HCT116 (cell line): ENCODE measurements at regions not wholly inside any gene's neighbourhood (a gene's known extent, or its start where the extent isn't known, plus 50 kb on each side); places are given as distances from the start of the nearest gene placed in this dataset.

Experiments used
- ATAC-seq: fragments of 200-7000 bp; cut with Tn5 transposase; 2 replicates; pipeline ENCODE4 v1.9.1; 2020; ENCODE audit warnings: mild to moderate bottlenecking, moderate library complexity
- BruUV-seq: library from RNA; stranded (reverse); fragments of 400-500 nt; replicated peaks from 2 replicates; lab custom pipeline; 2021; lab: Mats Ljungman, UMichigan
- CTCF ChIA-PET: fragments of 300-600 bp; sonication (Branson Sonifier 250); formaldehyde crosslinking; loops from one replicate; lab custom pipeline; 2021; ENCODE audit warnings: antibody characterized with exemption; lab: Charles Lee
- POLR2A ChIA-PET: fragments of 300-600, 350-600 bp; sonication (Branson Sonifier 250); formaldehyde crosslinking; loops from one replicate; lab custom pipeline; 2021; ENCODE audit warnings: antibody characterized with exemption; lab: Charles Lee
- RAD21 ChIA-PET, 2 experiments: fragments of 300-600 bp; sonication (Branson Sonifier 250); formaldehyde crosslinking; loops; one replicate each; lab custom pipeline; 2023; ENCODE audit warnings: low total read pairs in 2 of 2; ENCODE audit not compliant: uncharacterized antibody in 2 of 2, unreplicated experiment in 2 of 2, low non-redundant PET in 1 of 2; lab: Charles Lee
- DNase-seq: peaks from one replicate; pipeline ENCODE4 v3.0.0-alpha.2; 2010; ENCODE audit warnings: low read depth, low spot score
- H2AFZ ChIP-seq: fragments of 200-600 bp; shearing (Covaris generic), sonication (generic); 2 replicates; pipeline ENCODE4 v1.6.1; 2017; ENCODE audit warnings: low read depth, mixed run types, mixed read lengths, antibody characterized with exemption, low read length; ENCODE audit not compliant: poor library complexity, severe bottlenecking
- H3K27ac ChIP-seq: 2 replicates; pipeline ENCODE4 v1.5.1; 2012; ENCODE audit warnings: low read depth, low read length
- H3K27me3 ChIP-seq: fragments of 200-600 bp; sonication (generic); 2 replicates; pipeline ENCODE4 v1.6.1; 2016; ENCODE audit warnings: mixed run types, low read length, mixed read lengths; ENCODE audit not compliant: insufficient read depth
- H3K36me3 ChIP-seq, 2 experiments: fragments of 200-500 bp in 1 of 2; fragments of 200-600 bp in 1 of 2; sonication (Bioruptor generic) in 1 of 2; sonication (generic) in 1 of 2; 2 replicates each; pipeline versions ENCODE4 v1.5.1 to v1.6.1; 2014 to 2016; ENCODE audit warnings: low read length in 2 of 2, inconsistent platforms in 1 of 2, mixed read lengths in 1 of 2, mixed run types in 1 of 2; ENCODE audit not compliant: insufficient read depth in 2 of 2, control insufficient read depth in 1 of 2
- H3K4me1 ChIP-seq, 2 experiments: fragments of 200-600 bp in 1 of 2; sonication (generic) in 1 of 2; 2 replicates each; pipeline versions ENCODE4 v1.5.1 to v1.6.1; 2012 to 2017; ENCODE audit warnings: low read length in 2 of 2, inconsistent platforms in 1 of 2, mild to moderate bottlenecking in 1 of 2, mixed read lengths in 1 of 2, mixed run types in 1 of 2, moderate library complexity in 1 of 2; ENCODE audit not compliant: insufficient read depth in 2 of 2, control insufficient read depth in 1 of 2
- H3K4me2 ChIP-seq: fragments of 200-600 bp; sonication (generic); 2 replicates; pipeline ENCODE4 v1.6.1; 2017; ENCODE audit warnings: mixed run types, low read length, mixed read lengths
- H3K4me3 ChIP-seq, 2 experiments: fragments of 200-600 bp in 1 of 2; sonication (generic) in 1 of 2; replicated peaks in 1 of 2; 2 replicates each; pipeline ENCODE4 v1.5.1; 2011 to 2016; ENCODE audit warnings: low read length in 2 of 2, control low read depth in 1 of 2, low read depth in 1 of 2, mild to moderate bottlenecking in 1 of 2, mixed read lengths in 1 of 2, mixed run types in 1 of 2
- H3K79me2 ChIP-seq: fragments of 200-600 bp; sonication (generic); 2 replicates; pipeline ENCODE4 v1.6.1; 2017; ENCODE audit warnings: mild to moderate bottlenecking, mixed run types, low read length, moderate library complexity, mixed read lengths; ENCODE audit not compliant: insufficient read depth
- H3K9ac ChIP-seq: fragments of 200-600 bp; sonication (generic); 2 replicates; pipeline ENCODE4 v1.6.1; 2016; ENCODE audit warnings: low read length, mixed read lengths
- H3K9me2 ChIP-seq: fragments of 200-600 bp; sonication (generic), shearing (Covaris generic); 2 replicates; pipeline ENCODE4 v1.6.1; 2017; ENCODE audit warnings: mixed run types, mild to moderate bottlenecking, moderate library complexity; ENCODE audit not compliant: insufficient read depth
- H3K9me3 ChIP-seq, 2 experiments: fragments of 200-500 bp in 1 of 2; fragments of 200-600 bp in 1 of 2; sonication (Bioruptor generic) in 1 of 2; sonication (generic) in 1 of 2; 2 replicates each; pipeline ENCODE4 v1.6.1; 2014 to 2017; ENCODE audit warnings: low read length in 2 of 2, mixed read lengths in 2 of 2, inconsistent platforms in 1 of 2, low read depth in 1 of 2, mild to moderate bottlenecking in 1 of 2, mixed run types in 1 of 2, moderate library complexity in 1 of 2; ENCODE audit not compliant: control insufficient read depth in 1 of 2, insufficient read depth in 1 of 2
- H4K20me1 ChIP-seq: fragments of 200-600 bp; sonication (generic), shearing (Covaris generic); 2 replicates; pipeline ENCODE4 v1.6.1; 2017; ENCODE audit warnings: mixed run types, mild to moderate bottlenecking, moderate library complexity; ENCODE audit not compliant: insufficient read depth
- CBX3 ChIP-seq: IDR thresholded peaks from 2 replicates; pipeline ENCODE4 v1.6.1; 2012; ENCODE audit warnings: low read depth
- CEBPB ChIP-seq: IDR thresholded peaks from 2 replicates; pipeline ENCODE4 v1.6.1; 2012; ENCODE audit warnings: low read depth
- ELF1 ChIP-seq: IDR thresholded peaks from 2 replicates; pipeline ENCODE4 v1.6.1; 2012; ENCODE audit warnings: low read depth, borderline replicate concordance
- EZH2phosphoT487 ChIP-seq: fragments of 200-600 bp; IDR thresholded peaks from 2 replicates; pipeline ENCODE4 v1.6.1; 2018; ENCODE audit warnings: antibody characterized with exemption, borderline replicate concordance
- FOSL1 ChIP-seq: IDR thresholded peaks from 2 replicates; pipeline ENCODE4 v1.6.1; 2012; ENCODE audit warnings: low read depth
- POLR2A ChIP-seq: IDR thresholded peaks from 2 replicates; pipeline ENCODE4 v1.7.0; 2011; ENCODE audit warnings: borderline replicate concordance; ENCODE audit not compliant: insufficient read depth, insufficient read length; ENCODE audit errors: extremely low read depth
- RAD21 ChIP-seq: IDR thresholded peaks from 2 replicates; pipeline ENCODE4 v1.6.1; 2012; ENCODE audit warnings: low read depth, mild to moderate bottlenecking
- SIN3A ChIP-seq: IDR thresholded peaks from 2 replicates; pipeline ENCODE4 v1.6.1; 2012; ENCODE audit warnings: low read depth
- SP1 ChIP-seq: IDR thresholded peaks from 2 replicates; pipeline ENCODE4 v1.6.1; 2012; ENCODE audit warnings: low read depth
- TCF7L2 ChIP-seq: IDR thresholded peaks from 2 replicates; pipeline ENCODE4 v1.7.0; 2011; ENCODE audit warnings: borderline replicate concordance, inconsistent platforms; ENCODE audit not compliant: insufficient read depth, insufficient read length; ENCODE audit errors: extremely low read depth
- YY1 ChIP-seq: IDR thresholded peaks from 2 replicates; pipeline ENCODE4 v1.6.1; 2011; ENCODE audit warnings: low read length, low read depth, moderate library complexity, mild to moderate bottlenecking; ENCODE audit not compliant: insufficient replicate concordance; ENCODE audit errors: extremely low read depth
- ZFX ChIP-seq: fragments of 450-650 bp; IDR thresholded peaks from 2 replicates; pipeline ENCODE4 v1.6.1; 2017
- ZNF274 ChIP-seq: fragments of 200-500 bp; sonication (Bioruptor generic); IDR thresholded peaks from 2 replicates; pipeline ENCODE4 v1.6.1; 2014; ENCODE audit warnings: mild to moderate bottlenecking, low read depth, low read length, inconsistent platforms
- intact Hi-C: fragments of 100-400 bp; cut with micrococcal nuclease; formaldehyde crosslinking; loops from 2 replicates; pipeline ENCODE4 v1.10.0; 2022
- TF ChIP-seq, protein P1 (sequence below): IDR thresholded peaks from 2 replicates; pipeline ENCODE4 v1.6.1; 2011; ENCODE audit warnings: mild to moderate bottlenecking, low read length, moderate library complexity; ENCODE audit not compliant: insufficient replicate concordance; ENCODE audit errors: extremely low read depth
- TF ChIP-seq, protein P2 (sequence below), 3 experiments: fragments of 200-600 bp in 1 of 3; sonication (generic) in 1 of 3; IDR thresholded peaks in 2 of 3; conservative IDR thresholded peaks in 1 of 3; 2 replicates each; pipeline ENCODE4 v1.5.1; 2012 to 2017; ENCODE audit warnings: low read depth in 2 of 3, low read length in 2 of 3, antibody characterized with exemption in 1 of 3, borderline replicate concordance in 1 of 3, control low read depth in 1 of 3, mild to moderate bottlenecking in 1 of 3, mixed read lengths in 1 of 3, mixed run types in 1 of 3, moderate library complexity in 1 of 3; ENCODE audit not compliant: insufficient read depth in 1 of 3
- TF ChIP-seq, protein P3 (sequence below): IDR thresholded peaks from 2 replicates; pipeline ENCODE4 v1.6.1; 2012
- TF ChIP-seq, protein P4 (sequence below): IDR thresholded peaks from 2 replicates; pipeline ENCODE4 v1.6.1; 2012
- TF ChIP-seq, protein P5 (sequence below): IDR thresholded peaks from 2 replicates; pipeline ENCODE4 v1.6.1; 2012; ENCODE audit warnings: low read depth

DNA sequence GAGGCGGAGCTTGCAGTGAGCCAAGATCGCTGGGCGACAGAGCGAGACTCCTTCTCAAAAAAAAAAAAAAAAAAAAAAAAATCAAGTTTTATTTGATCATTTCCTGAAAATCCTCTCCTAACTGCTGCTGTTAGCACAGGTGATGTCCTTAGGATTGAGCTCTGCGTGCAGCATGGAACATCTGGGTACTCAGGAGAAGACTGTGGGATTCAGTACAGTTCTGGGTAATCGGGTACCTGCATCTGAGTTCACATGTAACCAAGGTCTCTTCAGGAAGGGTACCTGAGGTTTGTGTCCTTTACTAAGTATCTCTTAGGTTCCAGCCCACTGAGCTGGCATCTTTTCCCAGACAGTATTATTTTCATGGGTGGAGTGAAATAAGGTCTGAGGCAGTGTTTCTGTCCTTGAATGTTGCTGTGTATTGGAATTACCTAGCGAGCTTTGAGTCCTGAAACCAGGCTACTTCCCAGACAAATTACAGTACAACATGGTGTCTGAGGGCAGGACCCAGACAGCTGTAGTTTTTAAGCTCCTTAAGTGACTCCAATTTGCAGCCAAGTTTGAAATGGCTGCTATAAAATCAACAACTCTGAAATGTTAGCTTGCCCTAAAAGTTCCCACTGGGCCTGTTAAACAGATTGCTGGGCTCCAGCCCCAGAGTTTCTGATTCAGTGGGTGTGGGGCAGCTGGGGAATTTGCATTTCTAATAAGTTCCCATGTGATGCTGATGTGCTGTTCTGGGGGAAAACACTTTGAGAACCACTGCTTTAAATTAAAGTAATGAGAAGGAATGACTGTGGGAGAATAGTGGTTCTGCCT lies 120.5 kb downstream of the PMAIP1 start:
- Histone ChIP-seq H3K4me1 (no peaks in the 10 kb centered on the region), H3K79me2 (no peaks in the 10 kb centered on the region), H4K20me1 (no peaks in the 10 kb centered on the region), H2AFZ (no peak overlapping the region), H3K27ac (no peak overlapping the region), H3K9ac (no peak overlapping the region), H3K36me3 (no peaks in the 10 kb centered on the region), H3K4me2 (no peak overlapping the region), H3K27me3 (no peaks in the 10 kb centered on the region), H3K9me2 (no peaks in the 10 kb centered on the region), H3K9me3 (no peaks in the 10 kb centered on the region), H3K4me3 (no peak overlapping the region)
- ATAC-seq (no peak), DNase-seq (no peak)
- RAD21 ChIA-PET: no interaction called here
- BruUV-seq: no TSS peak
- CTCF ChIA-PET: no interaction called here
- intact Hi-C loops: no loop called here
- TF ChIP-seq CEBPB (no peak), ZNF274 (no peak), RAD21 (no peak), POLR2A (no peak), SIN3A (no peak), TCF7L2 (no peak), ELF1 (no peak), FOSL1 (no peak), SP1 (no peak), YY1 (no peak), ZFX (no peak), CBX3 (no peak), EZH2phosphoT487 (no peak)
- TF ChIP-seq, protein P1, sequence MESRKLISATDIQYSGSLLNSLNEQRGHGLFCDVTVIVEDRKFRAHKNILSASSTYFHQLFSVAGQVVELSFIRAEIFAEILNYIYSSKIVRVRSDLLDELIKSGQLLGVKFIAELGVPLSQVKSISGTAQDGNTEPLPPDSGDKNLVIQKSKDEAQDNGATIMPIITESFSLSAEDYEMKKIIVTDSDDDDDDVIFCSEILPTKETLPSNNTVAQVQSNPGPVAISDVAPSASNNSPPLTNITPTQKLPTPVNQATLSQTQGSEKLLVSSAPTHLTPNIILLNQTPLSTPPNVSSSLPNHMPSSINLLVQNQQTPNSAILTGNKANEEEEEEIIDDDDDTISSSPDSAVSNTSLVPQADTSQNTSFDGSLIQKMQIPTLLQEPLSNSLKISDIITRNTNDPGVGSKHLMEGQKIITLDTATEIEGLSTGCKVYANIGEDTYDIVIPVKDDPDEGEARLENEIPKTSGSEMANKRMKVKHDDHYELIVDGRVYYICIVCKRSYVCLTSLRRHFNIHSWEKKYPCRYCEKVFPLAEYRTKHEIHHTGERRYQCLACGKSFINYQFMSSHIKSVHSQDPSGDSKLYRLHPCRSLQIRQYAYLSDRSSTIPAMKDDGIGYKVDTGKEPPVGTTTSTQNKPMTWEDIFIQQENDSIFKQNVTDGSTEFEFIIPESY: no peak
- TF ChIP-seq, protein P2, sequence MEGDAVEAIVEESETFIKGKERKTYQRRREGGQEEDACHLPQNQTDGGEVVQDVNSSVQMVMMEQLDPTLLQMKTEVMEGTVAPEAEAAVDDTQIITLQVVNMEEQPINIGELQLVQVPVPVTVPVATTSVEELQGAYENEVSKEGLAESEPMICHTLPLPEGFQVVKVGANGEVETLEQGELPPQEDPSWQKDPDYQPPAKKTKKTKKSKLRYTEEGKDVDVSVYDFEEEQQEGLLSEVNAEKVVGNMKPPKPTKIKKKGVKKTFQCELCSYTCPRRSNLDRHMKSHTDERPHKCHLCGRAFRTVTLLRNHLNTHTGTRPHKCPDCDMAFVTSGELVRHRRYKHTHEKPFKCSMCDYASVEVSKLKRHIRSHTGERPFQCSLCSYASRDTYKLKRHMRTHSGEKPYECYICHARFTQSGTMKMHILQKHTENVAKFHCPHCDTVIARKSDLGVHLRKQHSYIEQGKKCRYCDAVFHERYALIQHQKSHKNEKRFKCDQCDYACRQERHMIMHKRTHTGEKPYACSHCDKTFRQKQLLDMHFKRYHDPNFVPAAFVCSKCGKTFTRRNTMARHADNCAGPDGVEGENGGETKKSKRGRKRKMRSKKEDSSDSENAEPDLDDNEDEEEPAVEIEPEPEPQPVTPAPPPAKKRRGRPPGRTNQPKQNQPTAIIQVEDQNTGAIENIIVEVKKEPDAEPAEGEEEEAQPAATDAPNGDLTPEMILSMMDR (IDR thresholded peaks at IDR 0.05 in 2 of 3, conservative IDR thresholded peaks at IDR 0.05 in 1 of 3; ENCODE audit: borderline replicate concordance in 1 of 3, insufficient read depth in 1 of 3, low read depth in 2 of 3, low read length in 2 of 3): no peak
- TF ChIP-seq, protein P3, sequence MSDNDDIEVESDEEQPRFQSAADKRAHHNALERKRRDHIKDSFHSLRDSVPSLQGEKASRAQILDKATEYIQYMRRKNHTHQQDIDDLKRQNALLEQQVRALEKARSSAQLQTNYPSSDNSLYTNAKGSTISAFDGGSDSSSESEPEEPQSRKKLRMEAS: no peak
- TF ChIP-seq, protein P4, sequence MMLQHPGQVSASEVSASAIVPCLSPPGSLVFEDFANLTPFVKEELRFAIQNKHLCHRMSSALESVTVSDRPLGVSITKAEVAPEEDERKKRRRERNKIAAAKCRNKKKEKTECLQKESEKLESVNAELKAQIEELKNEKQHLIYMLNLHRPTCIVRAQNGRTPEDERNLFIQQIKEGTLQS: no peak
- TF ChIP-seq, protein P5, sequence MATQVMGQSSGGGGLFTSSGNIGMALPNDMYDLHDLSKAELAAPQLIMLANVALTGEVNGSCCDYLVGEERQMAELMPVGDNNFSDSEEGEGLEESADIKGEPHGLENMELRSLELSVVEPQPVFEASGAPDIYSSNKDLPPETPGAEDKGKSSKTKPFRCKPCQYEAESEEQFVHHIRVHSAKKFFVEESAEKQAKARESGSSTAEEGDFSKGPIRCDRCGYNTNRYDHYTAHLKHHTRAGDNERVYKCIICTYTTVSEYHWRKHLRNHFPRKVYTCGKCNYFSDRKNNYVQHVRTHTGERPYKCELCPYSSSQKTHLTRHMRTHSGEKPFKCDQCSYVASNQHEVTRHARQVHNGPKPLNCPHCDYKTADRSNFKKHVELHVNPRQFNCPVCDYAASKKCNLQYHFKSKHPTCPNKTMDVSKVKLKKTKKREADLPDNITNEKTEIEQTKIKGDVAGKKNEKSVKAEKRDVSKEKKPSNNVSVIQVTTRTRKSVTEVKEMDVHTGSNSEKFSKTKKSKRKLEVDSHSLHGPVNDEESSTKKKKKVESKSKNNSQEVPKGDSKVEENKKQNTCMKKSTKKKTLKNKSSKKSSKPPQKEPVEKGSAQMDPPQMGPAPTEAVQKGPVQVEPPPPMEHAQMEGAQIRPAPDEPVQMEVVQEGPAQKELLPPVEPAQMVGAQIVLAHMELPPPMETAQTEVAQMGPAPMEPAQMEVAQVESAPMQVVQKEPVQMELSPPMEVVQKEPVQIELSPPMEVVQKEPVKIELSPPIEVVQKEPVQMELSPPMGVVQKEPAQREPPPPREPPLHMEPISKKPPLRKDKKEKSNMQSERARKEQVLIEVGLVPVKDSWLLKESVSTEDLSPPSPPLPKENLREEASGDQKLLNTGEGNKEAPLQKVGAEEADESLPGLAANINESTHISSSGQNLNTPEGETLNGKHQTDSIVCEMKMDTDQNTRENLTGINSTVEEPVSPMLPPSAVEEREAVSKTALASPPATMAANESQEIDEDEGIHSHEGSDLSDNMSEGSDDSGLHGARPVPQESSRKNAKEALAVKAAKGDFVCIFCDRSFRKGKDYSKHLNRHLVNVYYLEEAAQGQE: no peak
- POLR2A ChIA-PET: interaction anchor here (0.7 kb wide), 1 partner anchor 1568 kb away, joined by 3 read pairs; no protein-coding TSS in a partner anchor
